ENCODE measurements at regions not wholly inside any gene's neighbourhood (a gene's known extent, or its start where the extent isn't known, plus 50 kb on each side); places are given as distances from the start of the nearest gene placed in this dataset.

GRCh38 chr7:36802459-36803135, 78.3 kb upstream of the AOAH start:
- DNase-seq: no peak

DNA sequence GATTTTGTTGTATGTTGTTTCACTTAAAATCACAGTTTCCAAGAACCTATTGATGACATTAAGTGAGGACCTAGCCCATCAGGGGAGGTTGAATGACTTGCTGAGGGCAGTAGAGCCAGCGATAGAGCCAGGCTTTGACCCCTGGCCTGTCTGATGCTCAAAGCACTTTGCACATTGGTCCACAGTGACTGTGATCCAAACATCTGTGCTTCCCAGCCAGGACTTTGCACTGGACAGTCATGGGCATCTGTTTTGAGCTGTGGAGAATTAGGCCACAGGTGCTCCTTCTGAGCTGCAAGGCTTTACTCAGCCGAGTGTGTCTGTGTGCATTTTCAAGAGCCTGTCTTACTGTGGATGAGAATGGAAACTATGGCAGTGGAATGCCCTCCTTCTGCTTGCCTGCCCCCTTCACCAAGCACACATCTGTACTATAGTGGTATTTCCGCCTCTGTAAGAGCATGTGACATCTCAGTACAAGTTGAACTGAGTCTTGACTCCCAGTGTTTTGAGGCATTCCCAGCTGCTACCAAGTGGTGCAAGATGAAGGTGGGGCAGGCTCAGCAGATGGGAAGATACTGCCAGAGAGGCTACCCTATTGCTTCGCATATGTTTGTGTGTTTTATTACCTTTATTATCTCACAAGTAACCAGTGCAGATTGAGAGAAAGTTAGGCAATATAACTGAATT, 72.7 kb upstream of the AOAH start:
- DNase-seq: no peak

DNA sequence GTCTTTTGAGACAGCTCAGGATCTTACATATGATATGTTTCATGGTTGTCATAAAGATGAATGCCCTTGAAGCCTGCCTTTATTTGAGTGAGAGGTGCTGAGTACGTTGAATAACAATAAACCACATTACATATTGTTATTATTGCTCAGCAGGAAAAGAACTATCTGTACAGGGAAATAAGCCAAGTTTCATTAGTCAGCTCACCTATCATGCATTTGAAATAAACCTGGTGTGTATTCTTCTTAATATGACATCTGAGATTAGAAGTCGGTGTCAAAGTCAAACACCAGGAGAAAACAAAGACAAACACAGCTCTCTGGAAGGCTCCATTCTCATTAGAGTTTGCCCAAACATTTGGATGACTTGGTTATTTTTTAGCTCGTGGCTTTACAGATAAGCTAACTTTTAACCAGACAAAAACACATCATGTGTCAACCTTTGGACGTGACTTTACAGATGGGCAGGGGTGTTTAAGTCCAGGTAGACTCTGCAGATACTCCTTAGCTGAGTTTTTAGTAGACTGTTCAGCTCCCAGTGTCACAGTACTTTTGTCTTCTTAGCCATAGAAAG, 71.2 kb upstream of the AOAH start:
- no peak for DNase-seq

GRCh38 chr7:36794689-36795088, 70.4 kb upstream of the AOAH start:
- DNase-seq: no peak

DNA sequence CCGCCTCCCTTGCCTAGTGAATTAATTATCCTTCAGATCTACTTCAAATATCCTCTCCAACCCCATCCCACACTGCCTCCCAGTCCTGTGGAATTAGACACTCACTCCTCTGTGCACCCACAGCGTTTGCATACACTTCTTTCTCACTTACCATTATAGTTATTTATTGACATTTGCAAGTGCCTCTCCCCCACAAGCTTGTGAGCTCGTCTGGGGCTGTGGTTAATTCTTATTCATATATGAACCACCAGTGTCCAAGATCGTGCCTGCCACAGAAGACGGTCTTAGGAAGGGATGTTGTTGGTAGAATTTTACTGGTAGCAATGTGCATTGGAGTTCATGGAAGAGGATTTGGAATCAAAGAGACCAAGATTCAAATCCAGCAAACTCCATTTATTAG, 68.1 kb upstream of the AOAH start:
- no peak for DNase-seq

DNA sequence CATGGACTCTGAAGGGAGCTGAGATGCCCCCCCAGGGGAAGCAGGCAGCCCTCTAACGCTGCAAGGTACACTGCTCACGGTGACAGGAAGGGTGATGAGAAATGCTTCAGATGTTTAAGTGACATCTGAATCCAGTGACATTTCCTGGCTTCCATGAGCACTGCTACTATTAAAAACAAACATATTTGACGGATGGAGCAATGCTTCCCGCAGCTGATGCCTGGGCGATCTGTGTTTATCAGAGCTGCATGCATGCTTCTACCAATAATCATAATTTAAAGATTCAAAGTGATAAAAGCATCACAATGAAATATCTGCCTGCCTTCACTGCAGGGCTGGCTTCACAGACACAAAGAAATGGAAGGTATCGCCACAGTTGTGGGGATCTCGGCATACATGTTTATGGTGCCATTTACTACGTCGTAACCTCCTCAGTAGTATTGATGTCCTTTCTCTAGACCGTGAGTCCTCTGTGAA, 66.1 kb upstream of the AOAH start:
- no peak for DNase-seq

DNA sequence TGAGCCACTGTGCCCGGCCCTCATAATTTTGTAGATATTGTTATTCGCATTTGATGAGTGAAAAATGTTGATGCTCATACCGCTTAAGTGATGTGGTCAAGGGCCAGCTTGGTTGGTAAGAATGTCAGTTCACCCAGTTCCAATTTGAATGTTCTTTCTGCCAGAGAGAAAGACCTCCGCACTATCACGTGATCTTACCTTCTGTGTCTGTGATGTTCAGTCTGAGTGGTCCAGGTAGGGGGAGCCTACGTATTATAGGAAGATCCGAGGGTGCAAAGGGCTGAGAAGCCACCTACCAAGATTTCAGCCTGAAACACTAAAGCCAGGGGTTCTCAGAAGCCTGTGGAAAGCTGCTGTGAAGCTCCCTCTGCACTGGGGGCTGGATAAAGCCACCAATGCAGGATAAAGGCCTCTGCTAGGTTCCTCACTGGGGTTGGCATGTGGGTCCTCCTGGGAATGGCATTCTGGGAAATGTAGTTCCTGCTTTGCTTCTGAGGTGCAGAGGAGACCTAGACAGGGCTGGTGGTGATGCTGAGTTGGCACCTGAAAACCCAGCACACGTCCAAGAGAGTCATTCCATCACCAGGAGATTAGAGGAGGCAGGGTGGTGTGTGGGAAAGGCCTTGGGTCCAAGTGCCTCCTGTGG, 64.7 kb upstream of the AOAH start:
- no peak for DNase-seq

DNA sequence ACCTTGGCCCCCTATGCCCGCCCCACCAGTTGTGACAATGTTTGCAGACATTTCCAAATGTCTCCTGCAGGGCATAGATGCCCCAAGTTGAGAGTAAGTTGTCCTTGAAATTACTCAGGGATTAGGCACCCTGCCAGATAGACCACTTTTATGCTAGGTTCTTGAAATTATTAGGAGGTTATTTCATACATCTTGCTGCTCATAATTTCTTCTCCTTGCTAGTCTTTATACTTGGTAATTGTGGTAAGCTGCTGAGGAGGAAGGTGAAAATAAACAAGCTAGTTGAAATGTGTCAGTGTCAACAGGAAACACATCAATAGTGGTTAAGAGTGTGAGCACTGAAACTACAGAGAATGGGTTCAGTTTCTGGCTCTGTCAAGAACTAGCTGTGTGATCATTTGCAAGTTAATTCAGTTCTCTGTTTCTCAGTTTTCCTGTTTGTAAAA, 63.7 kb upstream of the AOAH start:
- no peak for DNase-seq

GRCh38 chr7:36784991-36785940, 61.0 kb upstream of the AOAH start:
- DNase-seq: peak; percentile 68

GRCh38 chr7:36781011-36781738, 56.9 kb upstream of the AOAH start:
- DNase-seq: peak; percentile 14

DNA sequence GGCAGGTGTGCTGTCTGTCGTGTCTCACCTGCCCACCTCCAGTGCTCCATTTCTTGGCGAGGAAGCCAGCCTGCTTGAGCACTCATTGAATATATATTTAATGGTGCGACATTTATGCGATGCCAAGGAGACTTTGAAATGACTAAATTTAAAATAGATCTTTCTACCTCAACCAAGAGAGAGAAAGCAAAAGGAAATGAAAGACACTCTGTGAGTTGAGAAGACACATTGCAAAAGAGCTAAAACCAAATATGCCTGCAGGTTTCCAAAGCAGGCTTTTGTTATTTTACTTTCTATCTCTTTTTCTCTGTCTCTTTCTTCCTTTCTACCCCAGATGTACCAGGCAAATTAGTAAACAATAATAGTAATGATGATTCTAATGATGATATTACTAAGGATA, 53.6 kb upstream of the AOAH start:
- DNase-seq: no peak

- DNase-seq: peak; percentile 43
These were observed 52.8 kb upstream of the AOAH start for GRCh38 chr7:36777062-36777461.

- no peak for DNase-seq
These were observed 51.4 kb upstream of the AOAH start for GRCh38 chr7:36775676-36776075.

GRCh38 chr7:36775061-36775620, 50.8 kb upstream of the AOAH start:
- no peak for DNase-seq

Data from effector CD4-positive, alpha-beta T cell (primary cell).